Glutamatergic neuron (in vitro differentiated cells): ENCODE measurements at regions not wholly inside any gene's neighbourhood (a gene's known extent, or its start where the extent isn't known, plus 50 kb on each side); places are given as distances from the start of the nearest gene placed in this dataset.
"Not testable (repeated sequence)": the region's sequence is repeated elsewhere in the genome, so short reads cannot be mapped to it uniquely, and the experiment has no call there.

Source experiments
- DNase-seq: peaks from one replicate; pipeline ENCODE4 v3.0.0; 2022
- H3K27ac Mint-ChIP-seq: one replicate; pipeline ENCODE4 v1.8.0; 2020; ENCODE audit warnings: mild to moderate bottlenecking, mixed read lengths, inconsistent platforms; ENCODE audit not compliant: unreplicated experiment
- H3K27me3 Mint-ChIP-seq: one replicate; pipeline ENCODE4 v1.8.0; 2020; ENCODE audit warnings: mild to moderate bottlenecking, moderate library complexity, mixed read lengths, inconsistent platforms; ENCODE audit not compliant: unreplicated experiment
- H3K36me3 Mint-ChIP-seq: one replicate; pipeline ENCODE4 v1.8.0; 2020; ENCODE audit warnings: mild to moderate bottlenecking, mixed read lengths, inconsistent platforms; ENCODE audit not compliant: unreplicated experiment
- H3K4me1 Mint-ChIP-seq: one replicate; pipeline ENCODE4 v1.8.0; 2020; ENCODE audit warnings: mild to moderate bottlenecking, low read depth, mixed read lengths, inconsistent platforms; ENCODE audit not compliant: unreplicated experiment
- H3K4me3 Mint-ChIP-seq: one replicate; pipeline ENCODE4 v1.8.0; 2020; ENCODE audit warnings: mild to moderate bottlenecking, mixed read lengths, inconsistent platforms; ENCODE audit not compliant: unreplicated experiment
- H3K9me3 Mint-ChIP-seq: one replicate; pipeline ENCODE4 v1.8.0; 2020; ENCODE audit warnings: mild to moderate bottlenecking, moderate library complexity, mixed read lengths, inconsistent platforms; ENCODE audit not compliant: unreplicated experiment
- TF ChIP-seq, protein P1 (sequence below): fragments of 200-600 bp; sonication (generic); IDR thresholded peaks from one replicate; pipeline ENCODE4 v1.5.0; 2021; ENCODE audit not compliant: partially characterized antibody, unreplicated experiment

DNA sequence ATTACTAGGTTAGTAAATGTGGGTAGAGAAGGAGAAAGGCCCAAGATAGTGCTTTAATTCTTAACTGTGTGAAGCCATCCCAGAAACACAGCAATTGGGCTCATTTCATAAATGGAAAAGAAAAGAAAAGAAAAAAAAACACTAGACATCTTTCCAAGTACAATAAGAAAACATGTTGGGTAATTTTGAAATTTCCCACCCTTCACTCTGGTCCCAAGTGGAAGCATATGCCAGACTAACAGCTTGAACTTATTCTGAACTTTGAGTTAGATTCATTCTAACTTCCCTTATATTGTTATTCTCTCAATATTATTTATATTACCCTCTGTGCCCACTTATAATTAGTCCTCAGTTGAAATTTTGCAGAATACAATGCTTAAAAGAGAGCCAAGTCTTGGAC lies 113.4 kb upstream of the GHR start:
- DNase-seq, result no peak

DNA sequence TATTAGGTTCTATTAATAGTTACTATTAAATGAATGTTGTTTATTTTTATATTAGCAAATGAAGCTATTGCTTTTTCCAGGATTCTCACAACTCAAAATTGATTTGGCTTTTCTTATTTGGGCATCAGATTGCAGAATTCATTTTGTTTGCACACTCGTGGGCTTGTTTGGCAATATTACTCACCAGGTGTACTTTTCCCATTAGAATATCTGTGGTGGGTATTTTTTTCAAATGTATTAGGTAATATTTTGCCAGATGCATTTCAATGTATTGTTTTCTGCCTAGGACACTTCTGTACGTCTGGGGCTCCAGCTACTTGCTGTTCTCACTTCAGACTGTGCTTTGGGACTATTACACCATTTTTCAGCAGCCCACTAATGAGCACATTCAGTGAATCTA lies 108.0 kb upstream of the GHR start:
- peaks cover 2% of the 10 kb centered on the region for H3K9me3 Mint-ChIP-seq
- H3K4me3 Mint-ChIP-seq, result no peak overlapping the region
- no peaks in the 10 kb centered on the region for H3K4me1 Mint-ChIP-seq
- no peak for DNase-seq
- H3K36me3 Mint-ChIP-seq, result peaks cover 5% of the 10 kb centered on the region
- H3K27me3 Mint-ChIP-seq, result no peaks in the 10 kb centered on the region
- TF ChIP-seq, protein P1, sequence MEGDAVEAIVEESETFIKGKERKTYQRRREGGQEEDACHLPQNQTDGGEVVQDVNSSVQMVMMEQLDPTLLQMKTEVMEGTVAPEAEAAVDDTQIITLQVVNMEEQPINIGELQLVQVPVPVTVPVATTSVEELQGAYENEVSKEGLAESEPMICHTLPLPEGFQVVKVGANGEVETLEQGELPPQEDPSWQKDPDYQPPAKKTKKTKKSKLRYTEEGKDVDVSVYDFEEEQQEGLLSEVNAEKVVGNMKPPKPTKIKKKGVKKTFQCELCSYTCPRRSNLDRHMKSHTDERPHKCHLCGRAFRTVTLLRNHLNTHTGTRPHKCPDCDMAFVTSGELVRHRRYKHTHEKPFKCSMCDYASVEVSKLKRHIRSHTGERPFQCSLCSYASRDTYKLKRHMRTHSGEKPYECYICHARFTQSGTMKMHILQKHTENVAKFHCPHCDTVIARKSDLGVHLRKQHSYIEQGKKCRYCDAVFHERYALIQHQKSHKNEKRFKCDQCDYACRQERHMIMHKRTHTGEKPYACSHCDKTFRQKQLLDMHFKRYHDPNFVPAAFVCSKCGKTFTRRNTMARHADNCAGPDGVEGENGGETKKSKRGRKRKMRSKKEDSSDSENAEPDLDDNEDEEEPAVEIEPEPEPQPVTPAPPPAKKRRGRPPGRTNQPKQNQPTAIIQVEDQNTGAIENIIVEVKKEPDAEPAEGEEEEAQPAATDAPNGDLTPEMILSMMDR, result no peak
- no peak overlapping the region for H3K27ac Mint-ChIP-seq

More for the DNA sequence above, 113.4 kb upstream of the GHR start:
- Mint-ChIP-seq H3K27ac (no peak overlapping the region), H3K9me3 (no peaks in the 10 kb centered on the region), H3K4me1 (no peaks in the 10 kb centered on the region), H3K36me3 (no peaks in the 10 kb centered on the region), H3K27me3 (no peaks in the 10 kb centered on the region), H3K4me3 (no peak overlapping the region)
- TF ChIP-seq, protein P1, result no peak

DNA sequence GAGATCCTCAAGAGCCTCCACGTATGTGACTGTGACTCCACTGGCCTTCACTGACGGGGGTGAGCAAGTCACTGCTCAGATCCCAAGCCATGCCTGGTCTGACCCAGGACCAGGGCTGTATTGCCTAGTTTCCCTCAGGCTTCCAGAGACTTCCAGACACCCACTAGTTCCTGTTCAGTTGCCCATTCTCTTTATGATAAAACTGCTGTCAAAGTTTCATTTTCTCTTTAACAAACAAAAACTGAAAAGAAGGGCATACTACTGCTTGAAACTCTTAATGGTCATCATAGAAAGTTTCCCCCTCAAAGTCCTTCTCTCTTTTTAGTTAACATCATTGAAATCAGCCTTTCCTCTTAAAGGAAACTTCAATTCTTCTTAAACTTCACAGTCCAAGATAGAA lies 105.7 kb upstream of the GHR start:
- TF ChIP-seq, protein P1, result no peak
- no peaks in the 10 kb centered on the region for H3K4me1 Mint-ChIP-seq
- DNase-seq, result no peak
- H3K9me3 Mint-ChIP-seq, result peaks cover 2% of the 10 kb centered on the region
- H3K27ac Mint-ChIP-seq, result no peak overlapping the region
- H3K4me3 Mint-ChIP-seq, result no peak overlapping the region
- H3K27me3 Mint-ChIP-seq, result no peaks in the 10 kb centered on the region
- peaks cover 5% of the 10 kb centered on the region for H3K36me3 Mint-ChIP-seq

DNA sequence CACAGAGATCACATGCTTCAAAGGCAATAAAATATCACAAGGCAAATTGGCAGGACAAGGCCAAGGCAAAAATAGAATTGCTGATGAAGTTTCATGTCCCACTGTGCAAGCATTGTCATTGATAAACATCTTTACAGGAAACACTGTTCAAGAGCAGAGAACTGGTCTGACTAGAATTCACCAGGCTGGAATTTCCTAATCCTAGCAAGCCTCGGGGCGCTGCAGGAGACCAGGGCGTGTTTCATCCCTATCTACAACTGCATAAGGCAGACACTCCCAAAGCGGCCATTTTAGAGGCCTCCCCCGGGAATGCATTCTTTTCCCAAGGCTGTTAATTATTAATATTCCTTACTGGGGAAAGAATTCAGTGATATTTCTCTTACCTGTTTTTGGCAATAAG lies 103.7 kb upstream of the GHR start:
- H3K9me3 Mint-ChIP-seq, H3K36me3 Mint-ChIP-seq: not testable (repeated sequence)
- DNase-seq, result peak; percentile 26

DNA sequence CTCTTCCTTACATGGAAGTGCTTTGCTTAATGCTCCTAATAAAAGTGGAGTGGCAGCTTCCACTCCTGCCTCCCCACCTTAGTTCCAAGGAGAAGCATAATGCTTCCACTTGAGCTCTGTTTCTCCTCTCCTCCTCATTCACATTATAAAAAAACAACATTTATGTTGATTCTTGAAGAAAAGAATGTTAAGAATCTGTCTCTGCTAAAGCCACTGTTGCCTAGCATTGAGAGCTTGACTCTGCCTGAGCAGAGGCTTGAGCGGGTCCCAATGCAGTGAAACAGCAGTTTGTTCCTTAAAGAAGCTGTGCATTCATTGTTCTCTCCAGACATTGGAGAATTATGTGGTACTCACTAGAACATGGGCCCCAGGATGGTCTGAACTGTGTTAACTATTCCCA lies 101.5 kb upstream of the GHR start:
- Mint-ChIP-seq H3K9me3 (peaks cover 3% of the 10 kb centered on the region), H3K27me3 (no peaks in the 10 kb centered on the region), H3K4me1 (no peaks in the 10 kb centered on the region), H3K27ac (no peak overlapping the region), H3K4me3 (no peak overlapping the region), H3K36me3 (peaks cover 5% of the 10 kb centered on the region)
- TF ChIP-seq, protein P1, result no peak
- DNase-seq, result no peak

More for the DNA sequence above, 103.7 kb upstream of the GHR start:
- not testable (repeated sequence) for H3K27ac Mint-ChIP-seq, H3K27me3 Mint-ChIP-seq, H3K4me1 Mint-ChIP-seq, H3K4me3 Mint-ChIP-seq

DNA sequence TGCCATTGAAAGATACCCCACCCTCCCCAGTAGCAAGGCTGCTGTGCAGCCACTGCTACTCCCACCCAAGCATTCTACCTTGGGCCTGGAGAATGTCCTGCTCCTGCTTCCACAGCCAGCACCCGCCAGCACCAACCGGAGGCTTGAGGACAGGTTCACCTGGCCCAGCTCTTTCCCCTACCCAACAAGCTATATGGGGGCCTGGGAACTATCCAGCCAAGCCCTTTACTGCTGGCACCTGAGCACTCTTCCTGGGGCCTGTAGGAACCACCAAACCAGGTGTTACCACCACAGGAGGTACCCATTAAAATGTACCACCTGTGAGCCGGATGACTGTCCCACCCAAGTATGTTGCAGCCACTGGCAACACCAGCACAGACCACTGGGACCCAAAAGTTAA lies 86.1 kb upstream of the GHR start:
- Mint-ChIP-seq H3K4me3 (no peak overlapping the region), H3K4me1 (no peaks in the 10 kb centered on the region), H3K27me3 (no peaks in the 10 kb centered on the region), H3K27ac (no peak overlapping the region), H3K36me3 (peaks cover 17% of the 10 kb centered on the region), H3K9me3 (peaks cover 10% of the 10 kb centered on the region)
- TF ChIP-seq, protein P1, result no peak
- no peak for DNase-seq
